ENCODE measurements at regions not wholly inside any gene's neighbourhood (a gene's known extent, or its start where the extent isn't known, plus 50 kb on each side); places are given as distances from the start of the nearest gene placed in this dataset.

- H3K4me3 ChIP-seq (ENCODE audit: insufficient read length, low read depth): no peak overlapping the region
- no peaks in the 10 kb centered on the region for H3K36me3 ChIP-seq (ENCODE audit: insufficient read depth, insufficient read length, low read length)
- DNase-seq (ENCODE audit: low read depth, low spot score): no peak
- peaks cover 12% of the 10 kb centered on the region; the same call in 1 of the 2 replicates for H3K9me3 ChIP-seq (ENCODE audit: insufficient read depth, low read length)
- no peak overlapping the region for H3K9ac ChIP-seq (ENCODE audit: insufficient read length, low read depth)
- no peaks in the 10 kb centered on the region for H3K27me3 ChIP-seq (ENCODE audit: insufficient read depth, insufficient read length)
- no peak for TF ChIP-seq YY1 (IDR thresholded peaks at IDR 0.05; ENCODE audit: insufficient read depth, insufficient read length)
- no peak for TF ChIP-seq SUZ12 (IDR thresholded peaks at IDR 0.05; ENCODE audit: extremely low read depth, insufficient read depth, insufficient read length)
- no peak for TF ChIP-seq ZNF274 (IDR thresholded peaks at IDR 0.05; ENCODE audit: low read depth, low read length)
- H3K4me1 ChIP-seq (ENCODE audit: insufficient read depth, insufficient read length): no peaks in the 10 kb centered on the region
Measured at GRCh38 chr4:54929459-54929858, 195.9 kb downstream of the KDR start.

- peaks cover 12% of the 10 kb centered on the region; the same call in 1 of the 2 replicates for H3K9me3 ChIP-seq (ENCODE audit: insufficient read depth, low read length)
- no peak overlapping the region for H3K4me3 ChIP-seq (ENCODE audit: insufficient read length, low read depth)
- no peaks in the 10 kb centered on the region for H3K27me3 ChIP-seq (ENCODE audit: insufficient read depth, insufficient read length)
- H3K9ac ChIP-seq (ENCODE audit: insufficient read length, low read depth): no peak overlapping the region
- H3K4me1 ChIP-seq (ENCODE audit: insufficient read depth, insufficient read length): no peaks in the 10 kb centered on the region
- TF ChIP-seq SUZ12 (IDR thresholded peaks at IDR 0.05; ENCODE audit: extremely low read depth, insufficient read depth, insufficient read length) (no peak), YY1 (IDR thresholded peaks at IDR 0.05; ENCODE audit: insufficient read depth, insufficient read length) (no peak)
- DNase-seq (ENCODE audit: low read depth, low spot score): no peak
- H3K36me3 ChIP-seq (ENCODE audit: insufficient read depth, insufficient read length, low read length): no peaks in the 10 kb centered on the region
Measured at GRCh38 chr4:54924891-54925290, 200.5 kb downstream of the KDR start.

- Histone ChIP-seq H3K9ac (ENCODE audit: insufficient read length, low read depth) (no peak overlapping the region), H3K4me1 (ENCODE audit: insufficient read depth, insufficient read length) (no peaks in the 10 kb centered on the region), H3K36me3 (ENCODE audit: insufficient read depth, insufficient read length, low read length) (no peaks in the 10 kb centered on the region), H3K27me3 (ENCODE audit: insufficient read depth, insufficient read length) (no peaks in the 10 kb centered on the region), H3K9me3 (ENCODE audit: insufficient read depth, low read length) (no peaks in the 10 kb centered on the region), H3K4me3 (ENCODE audit: insufficient read length, low read depth) (no peak overlapping the region)
- TF ChIP-seq ZNF274 (IDR thresholded peaks at IDR 0.05; ENCODE audit: low read depth, low read length): no peak
- no peak for TF ChIP-seq YY1 (IDR thresholded peaks at IDR 0.05; ENCODE audit: insufficient read depth, insufficient read length)
- TF ChIP-seq SUZ12 (IDR thresholded peaks at IDR 0.05; ENCODE audit: extremely low read depth, insufficient read depth, insufficient read length): no peak
- DNase-seq (ENCODE audit: low read depth, low spot score): no peak
Measured at GRCh38 chr4:54915276-54915675, 210.1 kb downstream of the KDR start.

- no peaks in the 10 kb centered on the region for H3K27me3 ChIP-seq (ENCODE audit: insufficient read depth, insufficient read length)
- TF ChIP-seq YY1 (IDR thresholded peaks at IDR 0.05; ENCODE audit: insufficient read depth, insufficient read length): no peak
- no peak for TF ChIP-seq SUZ12 (IDR thresholded peaks at IDR 0.05; ENCODE audit: extremely low read depth, insufficient read depth, insufficient read length)
- TF ChIP-seq ZNF274 (IDR thresholded peaks at IDR 0.05; ENCODE audit: low read depth, low read length): no peak
- no peak for DNase-seq (ENCODE audit: low read depth, low spot score)
- no peak overlapping the region for H3K4me3 ChIP-seq (ENCODE audit: insufficient read length, low read depth)
- no peak overlapping the region for H3K9ac ChIP-seq (ENCODE audit: insufficient read length, low read depth)
- no peaks in the 10 kb centered on the region for H3K9me3 ChIP-seq (ENCODE audit: insufficient read depth, low read length)
- no peaks in the 10 kb centered on the region for H3K4me1 ChIP-seq (ENCODE audit: insufficient read depth, insufficient read length)
- H3K36me3 ChIP-seq (ENCODE audit: insufficient read depth, insufficient read length, low read length): no peaks in the 10 kb centered on the region
Measured at GRCh38 chr4:54914781-54915180, 210.6 kb downstream of the KDR start.

GRCh38 chr4:54913751-54914526, 211.5 kb downstream of the KDR start:
- no peaks in the 10 kb centered on the region for H3K27me3 ChIP-seq (ENCODE audit: insufficient read depth, insufficient read length)
- no peak for TF ChIP-seq SUZ12 (IDR thresholded peaks at IDR 0.05; ENCODE audit: extremely low read depth, insufficient read depth, insufficient read length)
- no peak for TF ChIP-seq ZNF274 (IDR thresholded peaks at IDR 0.05; ENCODE audit: low read depth, low read length)
- no peak for TF ChIP-seq YY1 (IDR thresholded peaks at IDR 0.05; ENCODE audit: insufficient read depth, insufficient read length)
- no peak overlapping the region for H3K9ac ChIP-seq (ENCODE audit: insufficient read length, low read depth)
- no peak overlapping the region for H3K4me3 ChIP-seq (ENCODE audit: insufficient read length, low read depth)
- H3K36me3 ChIP-seq (ENCODE audit: insufficient read depth, insufficient read length, low read length): no peaks in the 10 kb centered on the region
- H3K4me1 ChIP-seq (ENCODE audit: insufficient read depth, insufficient read length): no peaks in the 10 kb centered on the region
- no peaks in the 10 kb centered on the region for H3K9me3 ChIP-seq (ENCODE audit: insufficient read depth, low read length)
- DNase-seq (ENCODE audit: low read depth, low spot score): no peak

GRCh38 chr4:54912155-54912554, 213.2 kb downstream of the KDR start:
- peaks cover 13% of the 10 kb centered on the region; the same call in 1 of the 2 replicates for H3K9me3 ChIP-seq (ENCODE audit: insufficient read depth, low read length)
- no peaks in the 10 kb centered on the region for H3K27me3 ChIP-seq (ENCODE audit: insufficient read depth, insufficient read length)
- no peak overlapping the region for H3K9ac ChIP-seq (ENCODE audit: insufficient read length, low read depth)
- no peak for DNase-seq (ENCODE audit: low read depth, low spot score)
- no peaks in the 10 kb centered on the region for H3K36me3 ChIP-seq (ENCODE audit: insufficient read depth, insufficient read length, low read length)
- TF ChIP-seq ZNF274 (IDR thresholded peaks at IDR 0.05; ENCODE audit: low read depth, low read length): no peak
- no peak for TF ChIP-seq SUZ12 (IDR thresholded peaks at IDR 0.05; ENCODE audit: extremely low read depth, insufficient read depth, insufficient read length)
- no peak for TF ChIP-seq YY1 (IDR thresholded peaks at IDR 0.05; ENCODE audit: insufficient read depth, insufficient read length)
- no peaks in the 10 kb centered on the region for H3K4me1 ChIP-seq (ENCODE audit: insufficient read depth, insufficient read length)
- no peak overlapping the region for H3K4me3 ChIP-seq (ENCODE audit: insufficient read length, low read depth)

GRCh38 chr4:54909961-54910360, 215.4 kb downstream of the KDR start:
- H3K4me1 ChIP-seq (ENCODE audit: insufficient read depth, insufficient read length): no peaks in the 10 kb centered on the region
- DNase-seq (ENCODE audit: low read depth, low spot score): no peak
- no peaks in the 10 kb centered on the region for H3K36me3 ChIP-seq (ENCODE audit: insufficient read depth, insufficient read length, low read length)
- H3K27me3 ChIP-seq (ENCODE audit: insufficient read depth, insufficient read length): no peaks in the 10 kb centered on the region
- H3K4me3 ChIP-seq (ENCODE audit: insufficient read length, low read depth): no peak overlapping the region
- TF ChIP-seq ZNF274 (IDR thresholded peaks at IDR 0.05; ENCODE audit: low read depth, low read length): no peak
- TF ChIP-seq YY1 (IDR thresholded peaks at IDR 0.05; ENCODE audit: insufficient read depth, insufficient read length): no peak
- no peak for TF ChIP-seq SUZ12 (IDR thresholded peaks at IDR 0.05; ENCODE audit: extremely low read depth, insufficient read depth, insufficient read length)
- peaks cover 13% of the 10 kb centered on the region; the same call in 1 of the 2 replicates for H3K9me3 ChIP-seq (ENCODE audit: insufficient read depth, low read length)
- no peak overlapping the region for H3K9ac ChIP-seq (ENCODE audit: insufficient read length, low read depth)
